ENCODE measurements at regions not wholly inside any gene's neighbourhood (a gene's known extent, or its start where the extent isn't known, plus 50 kb on each side); places are given as distances from the start of the nearest gene placed in this dataset.
"Not testable (repeated sequence)": the region's sequence is repeated elsewhere in the genome, so short reads cannot be mapped to it uniquely, and the experiment has no call there.

DNA sequence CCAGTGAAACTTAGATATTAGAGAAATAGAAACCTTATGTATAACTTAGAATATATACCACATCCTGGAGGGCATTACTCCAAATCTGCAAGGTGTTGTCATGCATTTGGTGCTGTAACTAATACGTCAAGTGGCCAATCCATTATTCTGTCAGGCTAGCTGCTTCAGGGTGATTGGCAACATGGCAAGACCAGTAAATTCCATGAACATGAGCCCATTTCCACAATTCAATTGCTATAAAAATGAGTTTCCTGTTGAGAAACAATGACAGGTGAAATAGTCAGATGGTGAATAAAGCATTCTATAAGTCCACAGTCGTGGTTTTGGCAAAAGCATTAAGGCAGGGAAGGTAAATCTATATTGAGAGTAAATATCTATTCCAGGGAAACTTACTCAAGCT lies 566.0 kb downstream of the ADGRL2 start:
- ATAC-seq (ENCODE audit: low FRiP score in 2 of 2) (no peak), DNase-seq (no peak)
- Histone ChIP-seq H3K27me3 (no peaks in the 10 kb centered on the region), H3K4me1 (no peaks in the 10 kb centered on the region), H3K36me3 (no peaks in the 10 kb centered on the region), H3K27ac (no peak overlapping the region), H3K9me3 (no peaks in the 10 kb centered on the region), H3K4me3 (no peak overlapping the region)
- TF ChIP-seq EP300 (IDR thresholded peaks at IDR 0.05) (no peak), POLR2AphosphoS5 (IDR thresholded peaks at IDR 0.05) (no peak), POLR2A (IDR thresholded peaks at IDR 0.05) (no peak)
- TF ChIP-seq, protein P1, sequence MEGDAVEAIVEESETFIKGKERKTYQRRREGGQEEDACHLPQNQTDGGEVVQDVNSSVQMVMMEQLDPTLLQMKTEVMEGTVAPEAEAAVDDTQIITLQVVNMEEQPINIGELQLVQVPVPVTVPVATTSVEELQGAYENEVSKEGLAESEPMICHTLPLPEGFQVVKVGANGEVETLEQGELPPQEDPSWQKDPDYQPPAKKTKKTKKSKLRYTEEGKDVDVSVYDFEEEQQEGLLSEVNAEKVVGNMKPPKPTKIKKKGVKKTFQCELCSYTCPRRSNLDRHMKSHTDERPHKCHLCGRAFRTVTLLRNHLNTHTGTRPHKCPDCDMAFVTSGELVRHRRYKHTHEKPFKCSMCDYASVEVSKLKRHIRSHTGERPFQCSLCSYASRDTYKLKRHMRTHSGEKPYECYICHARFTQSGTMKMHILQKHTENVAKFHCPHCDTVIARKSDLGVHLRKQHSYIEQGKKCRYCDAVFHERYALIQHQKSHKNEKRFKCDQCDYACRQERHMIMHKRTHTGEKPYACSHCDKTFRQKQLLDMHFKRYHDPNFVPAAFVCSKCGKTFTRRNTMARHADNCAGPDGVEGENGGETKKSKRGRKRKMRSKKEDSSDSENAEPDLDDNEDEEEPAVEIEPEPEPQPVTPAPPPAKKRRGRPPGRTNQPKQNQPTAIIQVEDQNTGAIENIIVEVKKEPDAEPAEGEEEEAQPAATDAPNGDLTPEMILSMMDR (IDR thresholded peaks at IDR 0.05): no peak
- 75 to 78% methylated on average over 2 of the region's 2 CpGs for WGBS, 2 donors

DNA sequence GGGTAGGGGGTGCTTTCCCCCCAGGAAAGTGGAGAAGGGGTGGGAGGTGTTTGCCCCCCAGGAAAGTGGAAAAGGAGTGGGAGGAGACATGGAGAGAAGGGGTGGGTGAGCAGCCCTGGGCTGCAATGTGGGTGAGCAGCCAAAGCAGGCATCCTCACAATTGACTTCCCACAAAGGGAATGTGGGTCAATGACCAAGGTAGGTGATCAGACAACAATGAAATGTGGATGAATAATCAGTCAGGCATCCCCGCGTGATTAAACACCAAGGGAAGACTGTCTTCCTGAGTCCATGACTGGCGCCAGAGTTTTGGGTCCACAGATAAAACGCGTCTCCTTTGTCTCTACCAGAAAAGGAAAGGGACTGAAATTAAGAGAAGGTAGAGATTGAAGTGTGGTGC lies 558.8 kb downstream of the ADGRL2 start:
- not testable (repeated sequence) for DNase-seq; ATAC-seq (ENCODE audit: low FRiP score in 2 of 2)

DNA sequence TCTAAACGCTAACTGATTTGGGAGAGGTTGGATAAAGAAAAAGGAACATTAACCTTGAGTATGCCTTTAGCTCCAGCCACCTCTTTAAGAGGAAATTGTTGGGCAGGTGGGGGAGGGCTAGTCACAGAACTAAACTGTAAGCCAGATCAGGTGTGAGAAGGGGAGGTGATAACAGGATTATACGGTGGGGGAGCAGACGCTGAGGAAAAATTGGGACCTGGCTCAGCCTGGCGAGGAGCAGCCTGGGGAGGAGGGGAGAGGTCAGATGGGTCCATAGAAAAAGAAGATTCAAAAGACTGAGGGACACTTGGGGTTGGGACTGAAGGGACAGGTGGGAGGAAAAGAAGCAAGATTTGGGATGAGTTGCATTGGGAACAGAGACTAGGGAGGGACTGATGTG lies 558.0 kb downstream of the ADGRL2 start:
- 73 to 81% methylated on average over 4 of the region's 4 CpGs for WGBS, 2 donors
- not testable (repeated sequence) for H3K4me3 ChIP-seq; ATAC-seq (ENCODE audit: low FRiP score in 2 of 2); H3K27ac ChIP-seq; H3K27me3 ChIP-seq; H3K36me3 ChIP-seq; H3K9me3 ChIP-seq; H3K4me1 ChIP-seq; DNase-seq

More for the DNA sequence above, 558.8 kb downstream of the ADGRL2 start:
- not testable (repeated sequence) for H3K27ac ChIP-seq, H3K4me3 ChIP-seq, H3K27me3 ChIP-seq, H3K9me3 ChIP-seq, H3K4me1 ChIP-seq, H3K36me3 ChIP-seq
- WGBS, 2 donors: 80 to 87% methylated on average over 5 of the region's 5 CpGs

GRCh38 chr1:82354546-82354945 lies 553.8 kb downstream of the ADGRL2 start:
- not testable (repeated sequence) for H3K36me3 ChIP-seq; H3K9me3 ChIP-seq; H3K27me3 ChIP-seq; ATAC-seq (ENCODE audit: low FRiP score in 2 of 2); H3K27ac ChIP-seq; H3K4me3 ChIP-seq; DNase-seq; H3K4me1 ChIP-seq
- WGBS, 2 donors: 92 to 94% methylated on average over 5 of the region's 5 CpGs

DNA sequence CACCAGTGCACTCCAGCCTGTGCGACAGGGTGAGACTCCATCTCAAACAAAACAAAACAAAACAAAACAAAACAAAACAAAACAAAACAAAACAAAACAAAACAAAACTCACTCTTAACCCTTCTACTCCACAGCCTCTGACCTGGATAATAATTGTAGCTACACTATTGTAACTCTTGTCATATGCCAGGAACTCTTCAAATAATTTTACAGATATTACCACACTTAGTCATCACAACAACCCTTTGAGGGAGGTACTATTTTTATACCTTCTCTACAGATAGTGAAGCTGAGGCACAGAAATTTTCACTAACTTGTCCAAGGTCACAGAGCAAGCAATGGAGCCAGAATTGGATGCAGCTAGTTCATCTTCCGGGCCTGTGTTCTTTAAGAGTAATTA lies 547.8 kb downstream of the ADGRL2 start:
- Histone ChIP-seq H3K27ac (no peak overlapping the region), H3K36me3 (no peaks in the 10 kb centered on the region), H3K9me3 (peaks cover 0 to 11% (median 0%) of the 10 kb centered on the region in 4 donors), H3K27me3 (no peaks in the 10 kb centered on the region), H3K4me1 (no peaks in the 10 kb centered on the region), H3K4me3 (no peak overlapping the region)
- 89 to 92% methylated on average over 2 of the region's 2 CpGs for WGBS, 2 donors
- no peak for DNase-seq
- TF ChIP-seq POLR2AphosphoS5 (IDR thresholded peaks at IDR 0.05): no peak
- TF ChIP-seq EP300 (IDR thresholded peaks at IDR 0.05): no peak
- no peak for ATAC-seq (ENCODE audit: low FRiP score in 2 of 2)

DNA sequence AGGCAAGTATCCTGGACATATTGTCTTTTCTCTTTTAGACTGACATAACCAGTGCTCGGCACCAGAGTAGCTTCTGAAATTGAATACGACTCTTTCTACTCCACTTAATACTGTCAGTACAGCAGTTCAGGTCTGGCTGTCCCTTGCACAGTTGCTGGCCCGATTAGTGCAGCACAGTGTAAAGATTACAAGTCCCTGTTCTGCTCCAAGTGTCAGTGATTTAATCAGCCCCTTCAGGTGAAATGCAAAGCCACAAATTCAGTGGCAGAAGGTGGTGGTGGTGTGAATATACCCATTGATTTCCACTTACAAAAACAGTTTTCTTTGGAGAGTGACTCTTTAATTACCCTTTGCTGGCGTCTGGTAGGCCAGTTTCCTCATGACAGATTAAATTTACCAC lies 545.4 kb downstream of the ADGRL2 start:
- ATAC-seq (ENCODE audit: low FRiP score in 2 of 2): no peak
- WGBS, 2 donors: 83 to 89% methylated on average over 3 to 4 of the region's 4 CpGs
- TF ChIP-seq POLR2AphosphoS5 (IDR thresholded peaks at IDR 0.05) (no peak), POLR2A (IDR thresholded peaks at IDR 0.05) (no peak), EP300 (IDR thresholded peaks at IDR 0.05) (no peak)
- TF ChIP-seq, protein P1 (IDR thresholded peaks at IDR 0.05): no peak

GRCh38 chr1:82343381-82343780 lies 542.6 kb downstream of the ADGRL2 start:
- no peak for ATAC-seq (ENCODE audit: low FRiP score in 2 of 2)
- Histone ChIP-seq H3K36me3 (no peaks in the 10 kb centered on the region), H3K4me3 (no peak overlapping the region), H3K27ac (no peak overlapping the region), H3K27me3 (no peaks in the 10 kb centered on the region), H3K4me1 (no peaks in the 10 kb centered on the region), H3K9me3 (no peaks in the 10 kb centered on the region)
- DNase-seq: no peak
- TF ChIP-seq POLR2AphosphoS5 (IDR thresholded peaks at IDR 0.05) (no peak), EP300 (IDR thresholded peaks at IDR 0.05) (no peak), POLR2A (IDR thresholded peaks at IDR 0.05) (no peak)
- TF ChIP-seq, protein P1 (IDR thresholded peaks at IDR 0.05): no peak
- 73 to 94% methylated on average over 2 of the region's 2 CpGs for WGBS, 2 donors

More for the DNA sequence above, 545.4 kb downstream of the ADGRL2 start:
- DNase-seq: no peak
- Histone ChIP-seq H3K4me3 (no peak overlapping the region), H3K9me3 (peaks cover 0 to 11% (median 0%) of the 10 kb centered on the region in 4 donors), H3K4me1 (no peaks in the 10 kb centered on the region), H3K27ac (no peak overlapping the region), H3K36me3 (no peaks in the 10 kb centered on the region), H3K27me3 (no peaks in the 10 kb centered on the region)

Measured in upper lobe of left lung (tissue), 6 donors.